K562 (cell line): ENCODE measurements at regions not wholly inside any gene's neighbourhood (a gene's known extent, or its start where the extent isn't known, plus 50 kb on each side); places are given as distances from the start of the nearest gene placed in this dataset.

Experiments
- PCBP2 ChIP-seq: fragments of 200-400 bp; formaldehyde crosslinking; IDR thresholded peaks from 2 replicates; pipeline ENCODE4 v1.6.1; 2018; ENCODE audit warnings: low read length, low read depth, mild to moderate bottlenecking, moderate library complexity; ENCODE audit not compliant: poor library complexity, severe bottlenecking
- ZBTB11 ChIP-seq, 3 experiments: fragments of 200-800 bp in 1 of 3; fragments of 250-450 bp in 1 of 3; fragments of 450-650 bp in 1 of 3; sonication (Bioruptor Pico) in 1 of 3; sonication (Bioruptor generic) in 1 of 3; formaldehyde crosslinking in 1 of 3; IDR thresholded peaks; 2 replicates each; pipeline versions ENCODE4 v1.6.1 to v1.8.0; 2016 to 2022; ENCODE audit warnings: mild to moderate bottlenecking in 2 of 3, missing genetic modification characterization in 2 of 3, missing compliant biosample characterization in 1 of 3, moderate library complexity in 1 of 3
- ZNF592 ChIP-seq: fragments of 450-650 bp; IDR thresholded peaks from 2 replicates; pipeline ENCODE4 v1.6.1; 2017; ENCODE audit warnings: antibody characterized with exemption, mild to moderate bottlenecking

GRCh38 chr7:51789489-51789888 is 472.9 kb upstream of the COBL start (continued):
- TF ChIP-seq ZNF592 (no peak), PCBP2 (no peak), ZBTB11 (CRISPR knock-in tag; IDR thresholded peaks at IDR 0.05) (no peak)
- TF ChIP-seq, all 486 proteins: peak for 0
